TTC549 (cell line): ENCODE measurements at regions not wholly inside any gene's neighbourhood (a gene's known extent, or its start where the extent isn't known, plus 50 kb on each side); places are given as distances from the start of the nearest gene placed in this dataset.

Experiments used
- FAIRE-seq: peaks from 2 replicates; lab custom pipeline; 2012; peaks lifted over from hg19 to GRCh38; lab: Jason Lieb, UNC

DNA sequence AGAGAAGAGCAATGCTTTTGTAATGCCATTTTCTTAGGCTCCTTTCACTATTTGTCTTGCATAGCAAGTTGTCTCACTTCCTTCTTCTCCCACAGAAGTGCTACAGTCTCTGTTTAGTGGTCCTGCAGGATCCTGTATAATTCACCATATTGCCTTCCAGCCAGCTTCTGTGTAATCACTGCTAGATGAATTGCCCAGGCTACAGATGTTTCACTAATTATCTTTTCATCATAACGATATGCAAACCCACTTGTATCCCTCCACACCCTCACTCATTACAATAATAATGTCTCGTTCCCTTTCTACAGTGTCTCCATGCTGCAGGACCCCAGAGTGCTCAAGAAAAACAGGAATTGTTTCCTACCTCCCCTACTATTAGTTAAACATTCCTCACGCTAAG lies 402.9 kb downstream of the TBL1XR1 start:
- no peak for FAIRE-seq

DNA sequence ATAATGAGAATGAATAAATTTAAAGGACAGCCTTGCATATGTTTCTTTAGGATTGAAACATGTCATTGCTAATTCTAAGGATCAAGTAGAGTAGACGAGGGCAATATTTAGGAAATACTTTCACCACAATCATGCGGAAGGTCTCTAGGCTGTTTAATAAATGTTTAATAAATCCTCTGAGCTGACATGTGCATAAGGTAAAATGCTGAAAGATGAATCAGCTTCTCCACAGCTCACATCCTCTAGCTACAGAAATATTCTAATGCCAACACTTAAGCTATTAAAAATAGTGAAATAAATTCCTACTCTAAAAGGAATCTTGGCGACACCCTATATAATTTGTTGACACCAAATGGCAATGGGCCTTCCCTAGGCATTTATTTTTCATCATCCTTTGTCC lies 407.3 kb downstream of the TBL1XR1 start:
- FAIRE-seq: no peak

GRCh38 chr3:176789281-176789705 lies 408.0 kb downstream of the TBL1XR1 start:
- FAIRE-seq: no peak

DNA sequence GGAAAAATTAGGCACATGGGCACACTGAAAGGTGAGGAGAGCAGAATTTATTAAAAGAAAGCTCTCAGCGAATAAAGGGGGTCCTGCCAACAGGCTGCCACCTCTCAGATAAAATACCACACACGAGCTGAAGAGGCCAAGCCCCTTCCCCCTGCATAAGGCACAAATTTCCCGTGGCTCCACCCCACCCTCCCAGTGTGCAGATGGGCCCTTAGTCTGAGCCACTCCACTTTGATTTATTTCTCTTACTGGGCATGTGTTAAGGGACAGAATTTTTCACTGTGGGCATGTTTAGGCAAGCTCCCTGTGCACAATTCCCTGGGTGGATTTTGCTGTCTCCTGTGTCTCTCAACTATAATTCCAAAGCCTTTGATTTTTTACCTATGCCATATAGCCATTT lies 409.8 kb downstream of the TBL1XR1 start:
- no peak for FAIRE-seq

DNA sequence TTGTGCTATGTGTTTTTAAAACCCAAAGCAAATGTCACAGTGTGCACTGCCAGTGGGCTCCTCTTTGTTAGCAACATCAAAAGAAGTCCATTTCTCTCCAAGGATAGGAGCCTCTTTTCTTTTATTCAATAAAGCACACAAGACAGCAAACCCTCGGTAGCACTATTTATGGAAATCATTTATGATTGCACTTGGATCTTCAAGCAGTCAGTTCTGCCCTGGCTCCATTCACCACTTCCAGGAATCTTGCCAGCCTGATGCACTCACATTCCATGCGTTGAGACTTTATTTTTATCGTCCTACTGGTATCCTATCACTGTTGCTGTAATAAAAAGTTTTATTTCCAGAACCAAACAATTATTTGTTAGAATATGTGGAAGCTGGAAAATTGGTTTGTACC lies 412.1 kb downstream of the TBL1XR1 start:
- FAIRE-seq: no peak

DNA sequence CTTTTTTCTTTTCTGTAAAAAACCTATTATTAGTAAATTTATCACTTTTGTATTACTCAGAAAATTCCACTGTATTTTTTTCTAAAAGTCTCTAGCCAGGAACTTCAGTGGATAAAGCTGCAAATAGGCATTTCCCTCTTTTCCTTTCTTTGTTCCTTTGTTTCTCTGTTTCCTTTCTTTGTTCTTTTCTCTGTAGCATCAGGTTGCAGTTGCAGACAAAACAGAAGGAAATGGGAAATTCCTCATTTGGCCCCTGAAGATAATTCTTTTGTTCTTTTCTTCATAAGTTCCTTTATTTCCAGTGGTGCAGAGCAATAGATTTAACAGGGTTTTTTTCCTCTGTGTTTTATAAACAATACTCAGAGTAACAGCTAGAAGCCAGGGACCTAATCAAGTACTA lies 416.5 kb downstream of the TBL1XR1 start:
- FAIRE-seq: no peak

DNA sequence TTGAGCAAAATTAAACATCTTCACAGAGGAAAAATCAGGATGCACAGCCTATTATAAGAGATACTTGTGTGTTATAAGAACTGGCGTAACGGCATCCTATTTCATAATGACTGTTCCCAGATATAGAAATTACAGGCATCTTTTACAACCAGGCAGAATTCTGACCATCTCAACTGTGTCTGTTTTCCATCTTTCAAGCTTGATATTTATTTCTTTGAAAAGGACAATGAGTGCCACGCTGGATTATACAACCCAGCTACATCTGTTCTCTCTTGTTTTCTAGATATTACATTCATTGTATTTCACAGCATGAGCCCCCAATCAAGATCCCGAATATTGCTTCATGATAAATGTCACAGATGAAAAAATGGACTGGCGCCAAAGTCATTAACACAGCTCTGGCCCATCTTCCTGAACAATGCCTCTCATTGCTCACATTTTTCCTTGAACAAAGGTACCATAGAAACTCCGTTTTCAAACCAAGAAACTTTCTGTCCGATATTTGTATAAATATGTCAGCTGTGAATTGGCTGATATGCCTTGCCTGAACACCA lies 420.6 kb downstream of the TBL1XR1 start:
- no peak for FAIRE-seq

DNA sequence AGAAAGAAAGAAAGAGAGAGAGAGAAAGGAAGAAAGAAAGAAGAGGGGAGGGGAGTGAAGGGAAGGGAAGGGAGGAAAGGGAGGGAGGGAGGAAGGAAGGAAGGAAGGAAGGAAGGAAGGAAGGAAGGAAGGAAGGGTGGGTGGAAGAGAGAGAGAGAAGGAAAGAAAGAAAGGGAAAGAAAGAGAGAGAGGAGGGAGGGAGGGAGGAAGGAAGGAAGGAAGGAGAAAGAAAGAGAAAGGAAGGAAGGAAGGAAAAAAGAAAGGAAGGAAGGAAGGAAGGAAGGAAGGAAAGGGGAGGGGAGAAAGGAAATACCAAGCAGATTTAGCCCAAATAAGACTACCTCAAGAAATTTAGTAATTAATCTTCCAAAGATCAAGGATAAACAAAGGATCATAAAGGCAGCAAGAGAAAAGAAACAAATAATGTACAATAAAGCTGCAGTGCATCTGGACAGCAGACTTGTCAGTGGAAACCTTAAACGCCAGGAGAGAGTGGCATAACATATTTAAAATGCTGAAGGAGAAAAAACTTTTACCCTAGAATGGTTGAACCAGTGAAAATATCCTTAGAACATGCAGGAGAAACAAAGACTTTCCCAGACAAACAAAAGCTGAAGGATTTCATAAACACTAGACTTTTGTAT lies 427.6 kb downstream of the TBL1XR1 start:
- FAIRE-seq: no peak

DNA sequence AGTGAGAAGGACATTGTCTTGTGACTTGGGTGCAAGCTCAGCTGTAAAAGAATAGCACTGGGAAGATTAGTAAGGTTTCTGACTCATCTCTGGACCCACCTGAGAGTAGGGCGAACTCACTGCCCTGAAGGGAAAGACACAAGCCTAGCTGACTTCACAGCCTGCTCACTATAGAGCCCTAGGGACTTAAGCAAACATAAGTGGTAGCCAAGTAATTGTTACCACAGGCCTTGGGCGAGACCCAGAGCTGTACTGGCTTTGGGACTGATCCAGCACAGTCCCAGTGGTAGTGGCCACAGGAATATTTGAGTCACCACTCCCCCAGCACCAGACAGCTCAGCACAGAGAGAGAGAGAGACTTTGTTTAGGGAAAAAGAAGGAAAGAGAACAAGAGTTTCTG lies 429.9 kb downstream of the TBL1XR1 start:
- no peak for FAIRE-seq

- FAIRE-seq: no peak
Observed at GRCh38 chr3:176766862-176767261, 430.4 kb downstream of the TBL1XR1 start.

DNA sequence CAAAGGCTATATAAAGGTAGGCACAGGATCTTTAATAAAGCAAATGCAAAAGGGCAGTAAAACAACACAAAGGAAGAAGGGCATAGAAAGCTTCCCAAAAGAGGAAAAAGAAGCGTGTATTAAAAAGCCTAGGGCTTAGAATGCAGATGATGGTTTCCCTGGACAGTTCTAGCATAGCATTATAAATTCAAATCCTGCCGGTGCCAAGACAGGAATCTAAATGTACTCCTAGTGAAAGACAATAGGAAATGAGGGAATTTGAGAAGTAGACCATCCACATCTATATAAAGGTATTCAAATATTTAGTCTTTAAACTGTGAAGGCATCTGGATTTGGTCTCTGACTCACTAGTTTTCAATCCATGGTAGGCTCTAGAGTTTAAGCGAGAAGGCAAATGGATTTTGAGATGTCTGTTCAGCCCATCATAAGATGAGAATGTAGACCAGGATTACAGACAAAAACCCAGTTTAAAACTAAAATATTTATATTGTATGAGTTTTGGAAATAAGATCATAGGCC lies 431.8 kb downstream of the TBL1XR1 start:
- FAIRE-seq: no peak

- no peak for FAIRE-seq
Observed at GRCh38 chr3:176759815-176760506, 437.3 kb downstream of the TBL1XR1 start.

- FAIRE-seq: no peak
Observed at GRCh38 chr3:176757429-176757828, 439.9 kb downstream of the TBL1XR1 start.

- no peak for FAIRE-seq
Observed at GRCh38 chr3:176755977-176756376, 441.3 kb downstream of the TBL1XR1 start.

DNA sequence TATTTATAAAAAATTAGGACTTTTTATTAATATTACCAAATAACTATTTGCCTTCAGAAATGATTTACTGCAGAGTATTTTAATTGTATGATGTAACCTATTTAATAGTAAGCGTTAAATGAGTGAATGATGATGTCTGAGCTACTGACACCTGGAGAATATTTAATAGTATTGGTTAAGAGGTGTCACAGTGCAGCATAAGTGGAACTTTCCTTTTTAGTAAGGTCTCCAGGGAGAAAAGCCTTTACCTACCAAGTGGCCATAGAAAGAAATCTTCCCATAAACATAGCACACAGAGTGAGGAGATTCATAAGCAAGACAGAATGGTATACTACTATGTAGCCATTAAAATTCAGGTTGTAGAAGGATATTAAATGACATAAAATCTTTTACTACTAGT lies 441.7 kb downstream of the TBL1XR1 start:
- no peak for FAIRE-seq

- FAIRE-seq: no peak
Observed at GRCh38 chr3:176741664-176742047, 455.6 kb downstream of the TBL1XR1 start.

GRCh38 chr3:176740906-176741663 lies 456.2 kb downstream of the TBL1XR1 start:
- FAIRE-seq: no peak

GRCh38 chr3:176739159-176739558 lies 458.1 kb downstream of the TBL1XR1 start:
- FAIRE-seq: no peak

GRCh38 chr3:176737480-176738110 lies 459.7 kb downstream of the TBL1XR1 start:
- FAIRE-seq: no peak

- FAIRE-seq: no peak
Observed at GRCh38 chr3:176734146-176734545, 463.1 kb downstream of the TBL1XR1 start.

GRCh38 chr3:176724394-176724759 lies 472.9 kb downstream of the TBL1XR1 start:
- no peak for FAIRE-seq

GRCh38 chr3:176723758-176724393 lies 473.4 kb downstream of the TBL1XR1 start:
- no peak for FAIRE-seq
